Stimulated activated CD4-positive, alpha-beta T cell treated with anti-CD3 and anti-CD28 coated beads, Interleukin-1b, Interleukin-23, amount 100 ng/mL, for 4 hours (primary cell): ENCODE measurements at regions not wholly inside any gene's neighbourhood (a gene's known extent, or its start where the extent isn't known, plus 50 kb on each side); places are given as distances from the start of the nearest gene placed in this dataset.
"Not testable (repeated sequence)": the region's sequence is repeated elsewhere in the genome, so short reads cannot be mapped to it uniquely, and the experiment has no call there.

Source experiments
- DNase-seq, 2 donors: peaks; one replicate each; pipeline ENCODE4 v3.0.0-alpha.2; 2020; ENCODE audit warnings: low read depth in 2 of 2

GRCh38 chr1:29575277-29575676 lies 339.0 kb downstream of the PTPRU start:
- no peak for DNase-seq

GRCh38 chr1:29574871-29575270 lies 338.5 kb downstream of the PTPRU start:
- no peak for DNase-seq

- no peak for DNase-seq
Observed at GRCh38 chr1:29569971-29570634, 333.8 kb downstream of the PTPRU start.

DNA sequence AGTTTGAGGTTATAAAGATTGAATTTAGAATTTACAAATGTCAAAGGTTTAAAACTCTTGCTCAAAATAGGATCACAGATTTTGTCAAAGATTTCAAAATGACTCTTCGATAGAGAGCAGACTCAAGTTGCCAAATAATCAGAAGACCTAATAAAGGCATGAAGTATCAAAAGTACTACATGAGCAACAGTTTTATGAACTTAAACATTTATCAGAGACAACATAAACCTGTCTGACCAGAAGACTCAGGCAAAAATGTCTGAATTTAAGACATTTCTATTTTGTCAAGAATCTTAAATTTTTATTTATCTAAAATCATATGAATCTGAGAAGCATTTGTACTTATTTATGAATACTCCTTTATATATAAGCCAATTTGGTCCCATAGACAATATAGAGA lies 330.9 kb downstream of the PTPRU start:
- no peak for DNase-seq

DNA sequence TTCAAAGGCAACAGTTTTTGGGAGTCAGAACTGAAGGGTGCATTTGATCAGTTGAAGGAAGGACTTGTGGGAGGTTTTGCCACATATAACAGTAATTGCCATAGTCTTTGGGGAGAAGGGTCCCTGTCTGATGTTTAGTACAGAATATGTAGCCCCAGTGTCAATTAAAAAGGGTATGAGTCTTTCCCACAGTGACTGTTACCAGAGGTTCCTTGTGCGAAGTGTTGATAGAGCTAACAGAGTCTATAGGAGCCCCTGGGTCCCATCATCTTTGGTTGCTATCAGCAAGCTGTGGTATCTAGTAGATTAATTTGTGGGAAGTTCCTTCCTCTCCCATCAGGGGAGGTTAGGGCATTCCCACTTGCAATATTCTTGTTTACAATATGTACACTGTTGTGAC lies 329.2 kb downstream of the PTPRU start:
- no peak for DNase-seq

DNA sequence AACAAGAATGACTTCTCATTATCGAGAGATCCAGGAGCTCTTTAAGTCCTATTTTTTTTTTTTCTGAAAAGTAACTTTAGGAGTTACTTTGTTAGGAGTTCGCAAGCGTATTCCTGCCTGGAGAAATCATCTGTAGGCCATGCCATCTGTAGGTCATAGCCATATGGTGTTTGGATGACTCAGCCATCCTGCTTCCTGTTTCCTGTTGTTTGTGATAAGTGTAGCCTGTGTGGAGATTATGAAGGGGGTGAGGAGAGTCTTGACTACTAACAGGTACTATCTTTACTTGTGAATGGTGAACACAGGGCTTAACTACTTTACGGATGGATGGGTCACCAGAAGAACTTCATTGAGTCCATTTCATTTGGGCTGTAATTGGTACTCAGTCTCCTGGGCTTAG lies 327.2 kb downstream of the PTPRU start:
- no peak for DNase-seq

GRCh38 chr1:29563092-29563491 lies 326.8 kb downstream of the PTPRU start:
- no peak for DNase-seq

GRCh38 chr1:29559056-29559455 lies 322.7 kb downstream of the PTPRU start:
- DNase-seq: no peak

DNA sequence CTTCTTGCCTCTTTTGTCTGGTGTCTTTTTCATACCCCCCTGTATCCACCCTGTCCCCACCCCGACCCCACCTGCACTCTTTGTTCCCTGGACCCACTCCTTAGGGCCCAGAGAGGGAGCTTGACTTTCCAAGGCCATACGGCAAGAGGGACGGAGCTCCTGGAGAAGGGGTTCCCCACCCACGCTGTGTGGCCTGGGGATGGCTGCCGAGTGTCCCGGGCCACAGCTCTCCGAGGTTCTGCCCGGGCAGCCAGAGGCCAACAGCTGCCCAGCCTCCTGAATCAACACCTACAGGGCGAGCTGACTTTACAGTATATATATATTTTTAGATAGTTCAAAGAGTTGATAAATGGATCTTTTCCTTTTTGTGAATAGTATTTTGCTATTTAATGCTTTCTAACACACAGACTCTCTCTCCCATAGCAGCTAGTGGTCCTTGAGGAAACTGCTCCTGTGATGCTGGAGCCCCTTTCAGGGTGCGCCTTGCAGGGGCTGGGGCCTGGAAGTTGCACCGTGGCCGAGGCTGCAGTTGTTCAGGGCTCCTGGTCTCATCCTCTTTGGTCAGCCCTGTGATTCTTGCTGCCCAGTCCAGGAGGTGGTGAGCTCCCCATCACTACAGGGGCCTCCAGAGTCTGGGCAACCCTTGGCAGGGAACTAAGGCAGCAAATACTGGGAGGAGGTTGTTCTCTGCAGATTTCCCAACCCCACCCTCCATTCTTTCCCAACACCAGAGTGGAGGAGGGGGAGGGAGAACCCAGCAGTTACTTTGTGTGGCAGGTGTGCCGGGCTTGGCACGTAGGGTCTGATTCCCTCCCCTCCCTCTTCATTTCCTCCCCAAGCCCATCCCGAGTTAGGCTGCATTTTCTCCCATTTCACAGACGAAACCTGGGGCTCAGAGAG lies 321.6 kb downstream of the PTPRU start:
- no peak for DNase-seq

DNA sequence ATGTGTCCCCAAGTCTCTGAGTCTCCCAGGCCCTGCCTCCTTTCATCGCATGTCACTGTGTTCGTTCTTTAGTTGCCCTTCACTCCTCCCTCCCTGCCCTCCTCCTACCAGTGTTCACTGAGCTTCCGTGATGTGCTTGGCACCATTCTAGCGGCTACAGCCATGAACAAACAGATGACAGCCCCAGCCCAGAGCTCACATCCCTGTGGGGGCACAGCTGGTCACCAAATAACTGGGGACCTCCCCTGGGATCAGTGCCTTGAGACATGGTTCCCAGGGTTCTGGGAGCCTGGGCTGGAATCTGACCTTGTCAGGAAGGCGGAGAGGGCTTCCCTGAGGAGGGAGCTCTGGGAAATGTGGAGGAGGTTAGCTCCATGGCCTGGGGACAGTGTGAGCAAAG lies 320.7 kb downstream of the PTPRU start:
- no peak for DNase-seq

DNA sequence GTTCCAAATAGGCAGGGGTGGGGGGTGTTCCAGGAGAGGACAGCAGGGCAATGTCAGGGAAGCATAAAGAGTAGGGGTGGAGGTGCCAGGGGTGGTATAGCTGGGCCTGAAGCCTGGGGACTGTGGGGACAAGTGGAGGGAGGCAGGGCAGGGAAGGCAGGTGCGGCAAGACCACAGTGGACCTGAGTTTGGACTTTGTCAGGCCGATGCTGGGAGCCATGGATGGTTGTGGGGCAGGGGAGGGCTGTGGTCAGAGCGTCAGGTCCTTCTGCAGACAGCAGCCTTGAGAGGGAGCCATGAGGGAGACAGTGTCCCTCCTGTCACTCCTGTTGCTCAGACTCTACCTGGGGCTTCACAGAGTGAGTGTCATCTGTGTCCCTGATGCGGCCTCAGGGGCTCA lies 320.3 kb downstream of the PTPRU start:
- DNase-seq: no peak

- DNase-seq: no peak
Observed at GRCh38 chr1:29555043-29555620, 318.8 kb downstream of the PTPRU start.

GRCh38 chr1:29554208-29554778 lies 318.0 kb downstream of the PTPRU start:
- no peak for DNase-seq

DNA sequence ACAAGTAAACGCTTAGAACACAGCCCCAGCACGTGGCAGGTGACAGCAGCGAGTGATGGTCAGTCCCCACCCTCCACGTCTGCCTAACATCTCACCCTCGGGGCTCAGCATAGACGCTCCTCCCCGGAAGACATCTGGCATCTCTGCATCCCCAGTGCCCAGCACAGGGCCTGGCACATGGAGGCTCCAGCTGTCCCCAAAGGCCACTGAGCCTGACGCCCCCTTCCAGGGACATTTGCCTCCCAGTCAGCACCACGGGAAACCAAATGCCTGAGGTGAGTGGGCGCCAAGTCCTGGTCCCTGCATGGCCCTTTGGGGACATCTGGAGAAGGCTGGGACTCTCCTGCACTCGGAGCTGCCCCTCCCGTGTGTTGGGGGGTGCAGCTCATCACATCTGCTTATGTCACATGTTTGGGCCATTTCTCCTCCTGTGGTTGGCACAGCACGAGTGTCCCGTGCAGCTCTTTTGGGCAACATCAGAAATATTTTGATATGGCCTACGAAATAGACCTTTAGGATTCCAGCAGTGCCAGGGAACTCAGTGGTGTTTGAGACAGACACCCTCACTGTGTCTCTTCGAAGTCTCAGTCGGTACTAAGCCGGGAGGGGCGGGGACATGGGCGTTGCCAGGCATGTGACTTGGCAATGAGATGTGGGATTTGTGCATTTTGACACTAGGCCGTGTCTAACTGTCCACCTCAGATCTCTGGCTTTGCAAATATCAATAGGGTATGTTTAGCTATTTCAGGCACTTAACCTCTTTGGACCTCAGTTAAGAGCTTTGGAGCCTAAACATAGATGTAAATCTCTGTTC lies 315.0 kb downstream of the PTPRU start:
- no peak for DNase-seq

DNA sequence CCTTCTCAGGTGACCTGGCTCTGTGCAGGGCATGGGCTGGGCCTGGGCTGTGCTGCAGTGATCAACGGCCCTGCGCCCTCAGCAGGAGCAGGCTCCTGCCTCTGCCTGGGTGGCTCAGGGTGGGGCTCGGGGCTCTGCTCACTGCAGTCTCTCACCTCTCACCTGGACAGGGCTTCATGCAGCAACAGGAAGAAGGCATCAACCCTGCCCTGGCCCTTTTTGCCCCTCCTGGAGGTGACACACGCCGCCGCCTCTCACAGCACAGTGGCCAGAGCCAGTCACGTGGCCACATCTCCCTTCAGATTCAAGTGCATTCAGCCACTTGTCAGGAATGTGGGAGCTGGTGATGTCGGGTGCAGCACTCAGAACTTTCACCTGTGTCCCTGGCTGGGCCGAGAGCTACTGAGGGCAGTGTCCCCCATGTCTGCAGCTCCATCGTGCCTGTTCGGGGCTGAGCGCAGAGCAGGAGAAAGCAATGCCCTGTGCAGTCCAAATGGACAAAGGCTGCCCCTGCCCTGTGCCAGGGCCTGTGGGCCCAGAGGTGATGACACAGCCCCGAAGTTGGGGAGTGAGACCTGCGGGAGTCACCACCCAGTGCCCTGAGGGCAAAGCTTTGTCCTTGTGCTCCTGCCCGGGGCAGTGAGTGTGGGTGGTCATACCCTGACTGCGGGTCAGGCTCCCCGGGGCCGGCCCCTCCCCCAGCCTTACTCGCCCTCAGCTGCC lies 314.0 kb downstream of the PTPRU start:
- no peak for DNase-seq

- not testable (repeated sequence) for DNase-seq
Observed at GRCh38 chr1:29549728-29550118, 313.4 kb downstream of the PTPRU start.

- no peak for DNase-seq
Observed at GRCh38 chr1:29549001-29549400, 312.7 kb downstream of the PTPRU start.

DNA sequence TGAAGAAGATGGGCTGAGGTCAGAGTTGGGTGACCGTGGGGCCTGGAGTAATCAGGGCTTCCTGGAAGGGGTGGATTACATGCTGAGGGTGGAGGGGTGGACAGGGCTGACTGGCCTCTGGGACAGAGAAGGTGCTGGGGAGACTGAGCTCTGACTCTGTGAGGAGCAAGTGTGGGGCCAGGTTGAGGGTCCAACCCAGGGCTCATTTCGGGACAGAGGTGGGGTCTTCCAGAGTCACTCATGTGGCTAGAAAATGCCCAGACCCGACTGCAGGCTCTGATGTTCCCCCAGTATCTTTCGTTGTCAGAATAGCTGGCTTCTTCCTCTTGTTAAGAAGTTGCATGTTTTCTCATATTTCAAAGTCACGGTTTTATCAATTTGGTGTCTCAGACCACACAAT lies 311.8 kb downstream of the PTPRU start:
- DNase-seq: no peak

- DNase-seq: no peak
Observed at GRCh38 chr1:29547300-29547699, 311.0 kb downstream of the PTPRU start.

DNA sequence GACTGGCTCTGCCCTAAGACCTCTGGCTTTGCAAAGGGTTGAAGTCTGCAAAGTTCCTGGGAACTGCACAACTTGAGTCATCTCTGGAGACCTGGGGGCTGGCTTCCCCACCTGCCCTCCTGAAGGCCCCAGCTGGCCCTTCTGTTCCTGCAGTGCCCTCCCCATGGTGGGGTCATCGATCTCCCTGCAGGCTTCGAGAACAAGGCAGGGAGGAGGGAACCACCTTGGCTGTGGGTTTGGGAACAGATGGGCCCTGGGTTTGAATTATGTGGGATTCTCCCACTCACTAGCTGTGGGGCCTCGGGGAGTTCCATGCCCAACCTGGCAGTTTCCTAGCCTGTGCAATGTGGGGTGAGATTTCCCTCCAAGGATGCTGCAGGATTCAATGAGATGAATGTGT lies 310.2 kb downstream of the PTPRU start:
- no peak for DNase-seq

DNA sequence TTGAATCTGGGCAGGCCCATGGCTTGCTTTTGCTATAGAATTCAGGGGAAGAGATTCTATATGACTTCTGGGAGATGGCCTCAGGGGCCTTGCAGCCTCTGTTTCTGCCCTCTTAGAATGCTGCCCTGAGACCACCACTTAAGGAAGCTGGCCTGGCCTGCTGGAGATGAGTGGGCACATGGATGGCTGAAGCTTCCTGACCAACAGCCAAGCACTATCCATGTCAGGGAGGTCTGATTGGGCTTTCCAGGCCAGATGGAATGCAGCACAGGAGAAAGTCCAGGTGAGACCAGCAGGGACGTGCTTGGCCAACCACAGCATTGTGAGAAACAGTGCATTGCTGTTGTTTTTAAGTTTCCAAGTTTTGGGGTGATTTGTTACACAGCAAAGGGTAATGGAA lies 308.1 kb downstream of the PTPRU start:
- no peak for DNase-seq
